Esophagus muscularis mucosa (tissue), 4 donors: ENCODE measurements at regions not wholly inside any gene's neighbourhood (a gene's known extent, or its start where the extent isn't known, plus 50 kb on each side); places are given as distances from the start of the nearest gene placed in this dataset.

Experiments
- DNase-seq: peaks from one replicate; pipeline ENCODE4 v3.0.0-alpha.2; 2017; ENCODE audit errors: extremely low spot score
- H3K27ac ChIP-seq, 4 donors: fragments of 200-600 bp; sonication (generic); replicated peaks in 1 of 4; 1 replicate in 3 of 4; 2 replicates in 1 of 4; pipeline ENCODE4 v1.5.1; 2016 to 2019; ENCODE audit warnings: mild to moderate bottlenecking in 1 of 4
- H3K27me3 ChIP-seq, 4 donors: fragments of 200-600 bp; sonication (generic); one replicate each; pipeline versions ENCODE4 v1.5.1 to v1.6.0; 2016 to 2019
- H3K36me3 ChIP-seq, 4 donors: fragments of 200-600 bp; sonication (generic); one replicate each; pipeline ENCODE4 v1.5.1; 2016 to 2019
- H3K4me1 ChIP-seq, 4 donors: fragments of 200-600 bp; sonication (generic); one replicate each; pipeline ENCODE4 v1.5.1; 2016 to 2019
- H3K4me3 ChIP-seq, 4 donors: fragments of 200-600 bp; sonication (generic); 1 replicate in 2 of 4; 2 replicates in 2 of 4; pipeline ENCODE4 v1.5.1; 2016 to 2019; ENCODE audit warnings: mild to moderate bottlenecking in 4 of 4, moderate library complexity in 1 of 4
- H3K9me3 ChIP-seq, 4 donors: fragments of 200-600 bp; sonication (generic); 1 replicate in 3 of 4; 2 replicates in 1 of 4; pipeline ENCODE4 v1.5.1; 2016 to 2019
- EP300 ChIP-seq: sonication (generic); formaldehyde crosslinking; IDR thresholded peaks from one replicate; pipeline ENCODE4 v1.6.1; 2017; ENCODE audit warnings: antibody characterized with exemption
- POLR2A ChIP-seq: fragments of 450-650 bp; IDR thresholded peaks from one replicate; pipeline ENCODE4 v1.6.1; 2017; ENCODE audit warnings: antibody characterized with exemption, moderate library complexity, mild to moderate bottlenecking, low read depth
- POLR2AphosphoS5 ChIP-seq, 2 donors: sonication (generic); formaldehyde crosslinking; IDR thresholded peaks; one replicate each; pipeline ENCODE4 v1.6.1; 2017; ENCODE audit warnings: antibody characterized with exemption in 2 of 2
- WGBS: methylation state at CpG from one replicate; pipeline ENCODE4 v1.1.5; 2018; 5-methylcytosine and 5-hydroxymethylcytosine counted together
- intact Hi-C: fragments of 100-400 bp; cut with DNase I; formaldehyde crosslinking; loops from one replicate; pipeline ENCODE4 v1.15.1; 2023
- TF ChIP-seq, protein P1 (sequence below), 3 experiments: fragments of 200-600 bp in 2 of 3; fragments of 450-650 bp in 1 of 3; sonication (generic) in 2 of 3; IDR thresholded peaks; one replicate each; pipeline ENCODE4 v1.5.1; 2017 to 2019; ENCODE audit warnings: antibody characterized with exemption in 3 of 3, mild to moderate bottlenecking in 2 of 3, moderate library complexity in 1 of 3

DNA sequence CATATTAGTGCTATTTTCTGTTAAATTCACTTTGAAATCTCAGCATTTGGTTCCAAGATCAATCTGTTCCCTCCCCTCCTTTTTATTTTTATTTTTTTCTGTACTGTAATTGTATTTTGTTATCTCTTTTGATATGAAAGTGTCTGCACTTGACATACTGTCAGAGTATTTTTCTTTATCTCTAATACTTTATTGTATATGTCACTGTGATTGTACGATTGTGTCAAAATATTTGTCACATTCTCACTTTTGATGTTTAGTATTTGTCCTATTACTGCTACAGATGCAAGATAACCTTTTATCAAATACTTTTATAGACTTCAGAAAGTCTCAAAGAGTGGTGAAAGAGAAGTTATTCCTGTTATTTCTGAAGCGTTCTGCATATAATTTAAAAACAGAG lies 323.5 kb downstream of the JRKL start:
- Histone ChIP-seq H3K9me3 (no peaks in the 10 kb centered on the region), H3K4me1 (no peaks in the 10 kb centered on the region), H3K27me3 (no peaks in the 10 kb centered on the region), H3K36me3 (no peaks in the 10 kb centered on the region), H3K4me3 (no peak overlapping the region), H3K27ac (no peak overlapping the region)
- intact Hi-C loops: no loop called here
- TF ChIP-seq POLR2AphosphoS5 (IDR thresholded peaks at IDR 0.05) (no peak), EP300 (no peak), POLR2A (no peak)
- TF ChIP-seq, protein P1, sequence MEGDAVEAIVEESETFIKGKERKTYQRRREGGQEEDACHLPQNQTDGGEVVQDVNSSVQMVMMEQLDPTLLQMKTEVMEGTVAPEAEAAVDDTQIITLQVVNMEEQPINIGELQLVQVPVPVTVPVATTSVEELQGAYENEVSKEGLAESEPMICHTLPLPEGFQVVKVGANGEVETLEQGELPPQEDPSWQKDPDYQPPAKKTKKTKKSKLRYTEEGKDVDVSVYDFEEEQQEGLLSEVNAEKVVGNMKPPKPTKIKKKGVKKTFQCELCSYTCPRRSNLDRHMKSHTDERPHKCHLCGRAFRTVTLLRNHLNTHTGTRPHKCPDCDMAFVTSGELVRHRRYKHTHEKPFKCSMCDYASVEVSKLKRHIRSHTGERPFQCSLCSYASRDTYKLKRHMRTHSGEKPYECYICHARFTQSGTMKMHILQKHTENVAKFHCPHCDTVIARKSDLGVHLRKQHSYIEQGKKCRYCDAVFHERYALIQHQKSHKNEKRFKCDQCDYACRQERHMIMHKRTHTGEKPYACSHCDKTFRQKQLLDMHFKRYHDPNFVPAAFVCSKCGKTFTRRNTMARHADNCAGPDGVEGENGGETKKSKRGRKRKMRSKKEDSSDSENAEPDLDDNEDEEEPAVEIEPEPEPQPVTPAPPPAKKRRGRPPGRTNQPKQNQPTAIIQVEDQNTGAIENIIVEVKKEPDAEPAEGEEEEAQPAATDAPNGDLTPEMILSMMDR (IDR thresholded peaks at IDR 0.05): no peak
- 79% methylated on average over 2 of the region's 2 CpGs for WGBS
- no peak for DNase-seq

DNA sequence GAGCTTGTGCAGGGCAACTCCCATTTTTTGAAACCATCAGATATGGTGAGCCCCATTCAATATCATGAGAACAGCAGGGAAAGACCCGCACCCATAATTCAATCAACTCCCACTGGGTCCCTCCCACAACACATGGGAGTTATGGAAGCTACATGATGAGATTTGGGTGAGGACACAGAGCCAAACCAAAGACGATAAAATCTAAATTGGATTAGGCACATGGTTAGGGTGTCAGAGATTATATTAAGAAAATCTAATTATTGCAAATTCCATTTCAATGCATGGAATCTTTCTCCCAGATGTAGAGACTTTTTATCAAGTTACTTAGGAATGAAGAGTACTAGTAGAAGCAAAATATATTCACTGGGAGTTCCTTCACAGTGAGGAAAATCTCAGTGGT lies 324.9 kb downstream of the JRKL start:
- Histone ChIP-seq H3K27me3 (no peaks in the 10 kb centered on the region), H3K9me3 (no peaks in the 10 kb centered on the region), H3K4me3 (no peak overlapping the region), H3K4me1 (no peaks in the 10 kb centered on the region), H3K27ac (no peak overlapping the region), H3K36me3 (no peaks in the 10 kb centered on the region)
- WGBS: 85% methylated on average over 2 of the region's 2 CpGs
- no peak for DNase-seq
- TF ChIP-seq EP300: no peak
- no peak for TF ChIP-seq POLR2AphosphoS5 (IDR thresholded peaks at IDR 0.05)
- TF ChIP-seq POLR2A: no peak
- TF ChIP-seq, protein P1 (IDR thresholded peaks at IDR 0.05): no peak
- intact Hi-C loops: no loop called here

DNA sequence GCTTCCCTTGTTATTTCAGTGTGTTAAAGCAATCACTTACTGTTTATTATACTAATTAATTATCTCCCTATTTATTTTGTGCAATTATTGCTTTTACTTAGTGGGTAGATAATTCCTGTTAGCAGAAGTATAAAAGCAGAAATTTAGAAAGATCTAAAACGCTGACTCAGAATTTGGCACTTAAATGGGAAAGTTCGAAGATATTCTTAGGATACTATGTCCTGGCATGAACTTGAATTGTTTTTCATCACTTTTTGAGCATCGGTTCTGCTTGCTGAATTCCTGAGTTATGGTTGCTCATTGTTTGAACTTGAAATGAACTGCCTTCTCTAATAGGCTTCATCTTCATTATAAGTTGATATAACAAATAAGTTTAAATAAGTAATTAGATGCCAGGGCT lies 325.4 kb downstream of the JRKL start:
- TF ChIP-seq POLR2A (no peak), POLR2AphosphoS5 (IDR thresholded peaks at IDR 0.05) (no peak), EP300 (no peak)
- TF ChIP-seq, protein P1 (IDR thresholded peaks at IDR 0.05): no peak
- Histone ChIP-seq H3K4me1 (no peaks in the 10 kb centered on the region), H3K27me3 (no peaks in the 10 kb centered on the region), H3K9me3 (no peaks in the 10 kb centered on the region), H3K4me3 (no peak overlapping the region), H3K27ac (no peak overlapping the region), H3K36me3 (no peaks in the 10 kb centered on the region)
- DNase-seq: no peak
- WGBS: 36% methylated on average over 3 of the region's 3 CpGs
- intact Hi-C loops: no loop called here

DNA sequence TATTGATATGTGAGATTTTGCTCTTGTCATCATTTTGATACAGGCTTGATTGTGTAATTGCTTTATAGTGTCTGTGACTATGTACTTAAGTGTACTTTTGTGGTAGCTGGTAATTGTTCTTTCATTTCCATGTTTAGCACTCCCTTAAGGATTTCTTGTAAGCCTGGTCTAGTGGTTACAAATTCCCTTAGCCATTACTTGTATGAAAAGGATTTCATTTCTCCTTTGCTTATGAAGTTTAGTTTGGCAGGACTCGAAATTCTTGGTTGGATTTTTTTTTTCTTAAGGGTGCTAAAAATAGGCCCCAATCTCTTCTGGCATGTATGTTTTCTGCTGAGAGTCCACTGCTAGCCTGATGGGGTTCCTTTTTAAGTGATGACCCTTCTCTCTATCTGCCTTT lies 346.8 kb downstream of the JRKL start:
- TF ChIP-seq POLR2A (no peak), POLR2AphosphoS5 (IDR thresholded peaks at IDR 0.05) (no peak), EP300 (no peak)
- TF ChIP-seq, protein P1 (IDR thresholded peaks at IDR 0.05): no peak
- no peaks in the 10 kb centered on the region for H3K27me3 ChIP-seq
- no peak overlapping the region for H3K27ac ChIP-seq
- peaks cover 0 to 3% (median 0%) of the 10 kb centered on the region in 4 donors for H3K4me1 ChIP-seq
- WGBS: 41% methylated on average over 1 of the region's 1 CpG
- H3K9me3 ChIP-seq: no peaks in the 10 kb centered on the region
- no peaks in the 10 kb centered on the region for H3K36me3 ChIP-seq
- no peak for DNase-seq
- intact Hi-C loops: no loop called here
- no peak overlapping the region for H3K4me3 ChIP-seq

DNA sequence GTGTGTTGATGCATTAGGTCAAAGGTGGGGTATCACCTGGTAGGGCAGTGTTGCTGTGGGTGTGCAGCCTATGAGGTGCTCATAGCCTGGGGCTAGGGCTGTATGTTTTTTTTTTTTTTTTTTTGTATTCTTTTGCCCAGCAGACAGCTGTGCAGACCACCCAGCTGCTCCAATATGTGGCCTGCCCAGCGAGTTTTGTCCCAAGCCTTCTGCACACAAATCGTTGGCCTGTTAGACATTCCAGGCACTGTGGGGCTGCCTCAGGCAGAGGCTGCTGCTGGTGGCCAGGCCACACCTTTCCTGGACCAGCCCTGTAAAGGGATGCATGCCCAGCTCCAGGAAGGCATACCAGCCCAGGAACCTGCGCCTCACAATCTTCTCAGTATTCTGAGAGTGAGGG lies 348.5 kb downstream of the JRKL start:
- TF ChIP-seq EP300 (no peak), POLR2A (no peak), POLR2AphosphoS5 (IDR thresholded peaks at IDR 0.05) (no peak)
- TF ChIP-seq, protein P1 (IDR thresholded peaks at IDR 0.05): no peak
- 94% methylated on average over 2 of the region's 3 CpGs for WGBS

More for the DNA sequence above, 348.5 kb downstream of the JRKL start:
- Histone ChIP-seq H3K4me1 (peaks cover 0 to 3% (median 0%) of the 10 kb centered on the region in 4 donors), H3K27ac (no peak overlapping the region), H3K36me3 (no peaks in the 10 kb centered on the region), H3K27me3 (no peaks in the 10 kb centered on the region), H3K9me3 (no peaks in the 10 kb centered on the region), H3K4me3 (no peak overlapping the region)
- DNase-seq: no peak
- intact Hi-C loops: no loop called here
